HG03442 (cell line): ENCODE measurements at regions not wholly inside any gene's neighbourhood (a gene's known extent, or its start where the extent isn't known, plus 50 kb on each side); places are given as distances from the start of the nearest gene placed in this dataset.
"Not testable (repeated sequence)": the region's sequence is repeated elsewhere in the genome, so short reads cannot be mapped to it uniquely, and the experiment has no call there.

Experiments
- ATAC-seq: cut with Tn5 transposase; IDR thresholded peaks from one replicate; pipeline ENCODE4 v1.9.1; 2021; ENCODE audit warnings: mild to moderate bottlenecking, moderate library complexity; ENCODE audit not compliant: unreplicated experiment

DNA sequence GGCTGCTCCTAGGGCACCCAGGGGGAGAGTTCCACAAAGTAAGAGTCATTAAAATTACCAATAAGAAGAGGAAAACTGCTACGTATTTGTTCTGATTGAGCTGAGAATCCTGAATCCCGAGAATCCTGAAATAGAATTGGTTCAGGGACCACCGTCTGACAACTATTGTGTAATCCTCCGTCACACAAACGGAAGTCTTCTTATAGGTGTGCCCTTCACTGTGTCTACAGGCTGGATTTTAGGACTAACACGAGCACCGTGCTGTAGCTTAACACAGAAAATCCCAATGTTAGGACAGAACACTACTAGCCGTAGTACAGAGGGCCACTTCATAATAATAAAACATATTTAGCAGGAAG is 50.6 kb upstream of the RNF182 start:
- no peak for ATAC-seq

DNA sequence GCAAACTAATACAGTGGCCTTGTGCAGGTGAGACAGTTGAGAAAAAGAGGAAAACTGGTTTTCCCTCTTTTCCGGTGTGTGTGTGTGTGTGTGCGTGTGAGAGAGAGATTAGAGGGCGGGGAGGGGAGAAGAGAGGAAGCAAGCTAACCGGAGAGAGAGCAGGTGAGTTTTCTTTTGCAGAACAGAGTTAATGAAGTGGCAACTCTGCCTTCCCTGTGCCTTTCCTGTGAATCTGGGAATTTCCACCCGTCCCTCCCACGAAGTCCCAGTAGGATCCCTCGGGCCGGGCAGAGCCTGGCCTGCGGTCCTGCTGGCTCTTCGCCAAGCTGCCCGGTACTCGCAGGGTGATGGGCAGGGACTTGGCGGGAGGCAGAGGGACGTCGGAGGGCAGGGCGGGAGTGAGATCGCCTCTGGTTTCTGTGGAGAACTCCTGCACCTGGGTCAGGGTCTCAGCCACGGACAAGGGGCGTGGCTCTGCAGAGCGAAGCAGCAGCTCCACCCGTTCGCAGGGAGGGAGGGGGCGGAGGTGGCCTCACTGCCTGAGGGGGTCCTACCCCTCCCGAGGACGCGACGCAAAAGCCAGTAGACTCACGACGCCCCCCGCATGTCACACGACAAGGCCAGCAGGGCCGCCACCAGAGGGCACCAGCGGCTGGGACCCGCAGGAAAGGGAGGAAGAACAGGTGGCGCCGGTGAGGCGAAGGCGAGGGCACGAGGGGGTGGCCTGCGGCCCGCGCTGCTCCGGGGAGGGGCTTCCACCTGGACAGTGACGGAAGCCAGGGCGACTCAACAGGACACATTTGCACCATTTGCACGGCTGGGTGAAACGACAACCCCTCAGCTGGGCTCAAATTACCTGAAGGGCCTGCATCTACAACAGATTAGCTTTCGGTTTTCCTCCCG is 51.2 kb upstream of the RNF182 start:
- peak; percentile 69 for ATAC-seq

- no peak for ATAC-seq
Measured at GRCh38 chr6:13872681-13873080, 52.1 kb upstream of the RNF182 start.

DNA sequence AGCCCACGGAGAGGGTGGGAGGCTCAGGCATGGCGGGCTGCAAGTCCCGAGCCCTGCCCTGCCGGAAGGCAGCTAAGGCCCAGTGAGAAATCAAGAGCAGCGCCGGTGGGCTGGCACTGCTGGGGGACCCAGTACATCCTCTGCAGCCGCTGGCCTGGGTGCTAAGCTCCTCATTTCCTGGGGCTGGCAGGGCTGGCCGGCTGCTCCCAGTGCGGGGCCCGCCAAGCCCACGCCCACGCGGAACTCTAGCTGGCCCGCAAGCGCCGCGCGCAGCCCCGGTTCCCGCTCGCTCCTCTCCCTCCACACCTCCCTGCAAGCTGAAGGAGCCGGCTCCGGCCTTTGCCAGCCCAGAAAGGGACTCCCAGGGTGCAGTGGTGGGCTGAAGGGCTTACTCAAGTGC is 52.7 kb upstream of the RNF182 start:
- ATAC-seq, result not testable (repeated sequence)

GRCh38 chr6:13870214-13870830 is 54.4 kb upstream of the RNF182 start:
- no peak for ATAC-seq

DNA sequence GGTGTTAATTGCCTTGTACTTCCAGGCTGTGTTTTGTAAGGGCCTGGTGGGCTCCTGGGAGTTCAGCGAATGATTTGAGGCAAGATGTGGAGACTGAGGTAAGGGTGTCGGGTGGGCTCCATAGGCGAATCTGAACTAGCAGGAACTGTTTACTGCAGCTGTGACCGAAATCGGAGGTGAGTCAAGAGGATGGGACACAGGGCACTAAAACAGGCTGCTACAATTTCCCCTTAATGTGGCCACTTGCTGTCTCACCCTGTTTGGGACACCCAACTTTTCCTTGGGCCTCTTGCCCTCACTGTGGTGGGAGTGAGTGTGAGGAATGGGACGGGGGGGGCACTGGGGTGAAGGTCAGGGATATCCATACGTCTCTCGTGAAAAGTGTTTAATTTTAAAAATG is 53.9 kb upstream of the MCUR1 start:
- ATAC-seq, result no peak

- ATAC-seq, result no peak
Measured at GRCh38 chr6:13866301-13866700, 51.9 kb upstream of the MCUR1 start.

DNA sequence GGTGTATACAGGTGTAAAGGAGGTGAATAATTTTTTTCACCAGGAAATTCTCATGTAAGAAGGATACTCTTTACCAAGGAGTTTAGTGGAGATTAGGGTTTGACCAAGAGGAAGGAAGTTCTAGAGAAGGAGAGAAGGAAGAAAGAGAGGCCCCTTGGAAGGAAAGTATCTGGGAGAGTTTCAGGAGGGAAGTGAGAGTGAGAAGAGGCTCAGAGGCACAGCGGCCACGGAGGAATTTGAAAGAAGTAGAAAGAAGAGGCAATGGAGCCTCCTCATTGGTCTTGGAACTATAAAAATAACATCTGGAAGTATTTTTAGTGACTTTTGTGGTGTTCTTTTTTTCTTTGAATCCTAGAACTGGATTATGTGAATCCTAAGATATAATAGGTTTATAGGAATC is 50.8 kb upstream of the MCUR1 start:
- no peak for ATAC-seq

- ATAC-seq, result not testable (repeated sequence)
Measured at GRCh38 chr6:13864669-13865068, 50.3 kb upstream of the MCUR1 start.
